T-helper 1 cell (primary cell): ENCODE measurements at regions not wholly inside any gene's neighbourhood (a gene's known extent, or its start where the extent isn't known, plus 50 kb on each side); places are given as distances from the start of the nearest gene placed in this dataset.
"Not testable (repeated sequence)": the region's sequence is repeated elsewhere in the genome, so short reads cannot be mapped to it uniquely, and the experiment has no call there.

Source experiments
- DNase-seq, 5 donors: peaks; one replicate each; pipeline ENCODE4 v3.0.0-alpha.2; 2012 to 2020

DNA sequence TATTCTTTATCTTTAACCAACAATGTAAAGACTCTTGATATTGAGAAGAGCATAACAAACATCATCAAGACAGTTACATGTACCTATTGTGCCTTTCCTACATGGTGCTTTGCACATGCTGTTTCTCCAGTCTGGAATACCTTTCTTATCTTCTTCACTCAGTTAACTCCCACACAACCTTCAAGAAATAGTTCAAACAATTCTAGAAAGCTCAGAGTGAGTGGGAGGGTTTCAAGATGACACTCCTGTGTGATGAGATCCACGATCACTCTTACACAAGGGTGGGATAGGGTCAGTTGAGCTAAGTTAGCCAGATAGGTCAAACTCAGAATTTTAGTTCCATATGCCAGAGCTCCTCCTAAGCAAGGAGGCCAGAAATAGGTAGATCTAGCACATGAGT lies 915.5 kb downstream of the NR2F1-AS1 start:
- no peak for DNase-seq

DNA sequence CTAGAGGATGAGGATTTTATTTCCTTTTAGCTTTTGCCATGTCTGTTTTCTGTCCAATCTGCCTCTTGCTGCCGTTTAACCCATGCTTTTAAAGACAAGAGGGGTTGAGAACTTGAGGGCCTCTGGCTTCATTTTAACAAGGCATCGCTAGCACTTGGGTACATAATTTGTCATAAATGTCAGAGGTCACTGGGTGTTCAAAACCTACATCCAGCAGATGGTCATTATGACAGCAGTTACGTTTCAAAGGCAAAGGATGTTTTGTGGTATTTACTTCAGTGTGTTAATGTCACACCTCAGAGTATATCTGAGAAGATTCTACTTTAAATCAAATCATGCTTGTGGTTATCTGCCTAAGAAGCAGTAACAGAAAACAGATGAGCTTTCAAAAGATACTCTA lies 918.3 kb downstream of the NR2F1-AS1 start:
- DNase-seq: no peak

DNA sequence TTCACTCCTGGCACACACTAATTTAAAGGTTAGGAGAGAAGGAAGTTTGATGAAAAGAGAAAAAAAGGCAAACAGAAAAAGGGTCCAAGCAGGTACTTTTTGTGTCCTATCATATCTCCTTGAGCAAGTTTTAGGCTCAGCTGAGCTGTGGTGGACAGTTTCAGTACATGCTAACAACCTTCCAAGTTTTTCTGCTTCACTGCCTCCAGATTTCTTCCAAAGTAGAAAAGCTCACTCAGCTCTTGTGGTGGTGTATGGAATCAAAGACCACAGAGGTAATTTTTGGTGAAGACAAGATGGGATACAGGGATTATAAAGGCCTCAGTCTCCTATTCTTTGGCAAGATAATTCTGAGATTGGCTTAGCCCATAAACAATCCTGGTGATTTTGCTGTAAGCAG lies 921.8 kb downstream of the NR2F1-AS1 start:
- DNase-seq: no peak

DNA sequence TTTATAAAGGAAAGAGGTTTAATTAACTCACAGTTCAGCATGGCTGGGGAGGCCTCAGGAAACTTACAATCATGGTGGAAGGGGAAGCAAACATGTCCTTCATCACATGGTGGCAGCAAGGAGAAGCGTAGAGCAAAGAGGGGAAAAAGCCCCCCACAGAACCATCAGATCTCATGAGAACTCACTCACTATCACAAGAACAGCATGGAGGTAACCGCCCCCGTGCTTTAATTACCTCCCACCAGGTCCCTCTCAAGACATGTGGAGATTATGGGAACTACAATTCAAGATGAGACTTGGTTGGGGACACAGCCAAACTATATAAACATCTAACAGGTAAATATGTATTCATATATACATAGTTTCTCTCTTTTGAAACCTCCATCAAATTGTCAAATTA lies 926.4 kb downstream of the NR2F1-AS1 start:
- DNase-seq: not testable (repeated sequence)

DNA sequence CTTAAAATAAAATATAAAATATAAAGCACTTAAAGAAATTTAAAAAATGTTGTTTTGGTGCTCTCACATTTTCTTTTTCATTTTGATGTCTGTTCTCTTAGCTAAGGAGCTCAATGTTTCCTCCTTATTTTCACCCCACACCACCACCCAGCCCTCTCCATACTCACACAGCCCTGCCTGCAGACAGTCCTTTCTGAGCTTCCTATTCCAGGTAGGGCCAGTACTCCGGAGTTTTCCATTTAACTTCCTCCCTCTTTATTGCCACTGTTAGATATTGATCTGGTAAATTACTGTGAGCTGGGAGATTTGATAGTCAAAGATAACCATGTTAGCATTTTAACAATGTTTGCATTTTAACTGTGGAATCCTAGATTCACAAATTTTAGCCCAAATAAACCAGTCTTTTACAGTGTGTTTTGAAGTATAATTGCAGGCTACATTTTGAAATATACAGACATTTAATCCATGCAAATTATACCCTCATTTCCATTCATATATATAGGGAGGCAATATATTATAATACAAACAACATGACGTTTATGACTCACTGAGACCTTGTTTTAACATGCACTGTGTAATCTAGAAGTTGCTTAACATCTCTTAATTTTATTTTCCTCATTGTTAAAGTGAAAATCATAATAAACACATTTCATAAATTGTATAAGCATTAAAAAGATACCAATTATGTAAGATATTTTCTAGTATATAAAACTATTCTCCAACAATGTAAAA lies 927.1 kb downstream of the NR2F1-AS1 start:
- no peak for DNase-seq

DNA sequence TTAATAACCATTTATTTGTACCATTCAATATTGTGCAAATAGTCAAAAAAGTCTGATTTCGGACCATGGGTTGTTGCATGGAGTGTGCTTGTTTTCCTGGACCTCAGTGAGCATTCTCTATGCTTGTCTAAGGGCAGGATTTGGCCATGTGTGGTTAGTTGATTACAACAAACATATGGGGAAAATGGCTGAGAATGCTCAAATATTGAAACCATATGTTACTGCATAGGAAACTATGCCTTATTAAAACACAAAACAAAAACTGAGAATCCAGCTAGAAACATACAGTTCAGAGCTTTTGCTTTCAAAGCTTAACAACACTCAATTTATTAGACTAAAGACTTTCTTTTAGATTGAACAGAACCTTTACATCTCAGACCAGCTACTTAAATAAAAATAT lies 928.3 kb downstream of the NR2F1-AS1 start:
- DNase-seq: no peak

DNA sequence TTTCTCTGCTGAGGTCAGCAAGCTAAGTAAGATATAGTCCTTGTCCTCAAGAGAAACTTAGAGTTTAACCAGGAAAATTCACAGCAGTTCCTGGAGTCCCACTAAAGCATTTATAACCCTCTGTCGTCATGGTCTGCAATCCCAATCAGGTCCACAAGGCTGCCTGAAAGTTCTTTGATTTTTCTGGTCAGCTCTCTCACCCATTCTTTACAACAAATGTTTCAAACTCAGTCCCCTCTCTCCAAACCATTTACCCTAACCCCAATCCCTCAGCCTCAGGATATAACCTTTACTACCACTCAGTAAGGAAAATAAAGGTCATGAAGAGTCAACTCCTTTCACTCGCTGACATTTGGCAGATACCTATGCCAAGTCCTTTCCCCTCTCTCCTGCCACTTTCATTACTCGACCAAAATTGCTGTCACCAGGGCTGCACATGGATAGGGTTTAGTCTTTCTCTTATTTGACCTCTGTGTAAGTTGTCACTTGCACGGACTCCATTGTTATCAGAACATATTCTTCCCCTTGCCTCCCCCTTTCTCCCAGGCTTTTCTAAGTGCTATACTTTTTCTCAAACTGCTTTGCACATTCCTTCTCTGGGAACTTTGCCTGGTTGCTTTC lies 936.6 kb downstream of the NR2F1-AS1 start:
- no peak for DNase-seq

DNA sequence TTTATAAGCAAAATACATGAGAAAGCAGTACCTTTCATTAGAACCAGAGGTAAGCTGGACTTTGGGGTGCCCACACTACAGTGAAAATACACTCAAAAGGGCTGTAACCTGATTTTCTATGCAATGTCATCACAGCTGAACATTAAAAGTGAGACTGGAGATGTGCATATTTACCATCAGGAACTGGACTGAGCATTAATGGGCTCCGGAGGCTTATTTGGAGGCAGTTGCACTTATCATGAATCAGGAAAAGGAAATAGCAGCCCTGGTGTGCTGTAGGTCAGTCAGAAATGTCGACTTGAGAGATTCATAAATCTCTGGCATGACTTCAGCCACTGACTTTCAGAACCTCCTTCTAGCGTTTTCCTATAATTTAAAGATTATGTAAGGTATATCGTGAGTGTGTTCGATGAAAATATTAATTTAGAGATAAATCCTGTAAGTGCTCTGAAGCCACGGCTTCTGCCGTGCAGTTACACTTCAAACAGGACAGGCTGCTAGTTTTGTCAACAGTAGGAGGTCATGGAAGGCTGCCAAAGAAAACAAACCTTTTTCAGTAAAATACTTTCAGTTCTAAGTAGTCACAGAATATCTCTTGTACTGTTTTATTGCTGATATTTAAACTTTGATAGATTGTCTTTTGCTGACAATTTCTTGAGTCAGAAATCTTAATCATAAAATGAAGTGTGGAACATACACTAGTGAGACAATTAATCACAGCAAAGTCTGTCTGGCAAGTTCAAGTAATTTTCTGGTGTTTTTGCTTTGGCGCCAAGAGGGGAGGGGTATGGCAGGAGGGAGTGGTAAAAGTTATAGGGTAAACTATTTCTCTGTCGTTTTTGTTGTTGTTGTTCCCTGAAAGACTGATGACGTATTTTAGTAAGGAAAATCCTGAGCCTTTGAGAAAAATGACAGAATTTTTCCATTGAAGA lies 939.7 kb downstream of the NR2F1-AS1 start:
- no peak for DNase-seq

DNA sequence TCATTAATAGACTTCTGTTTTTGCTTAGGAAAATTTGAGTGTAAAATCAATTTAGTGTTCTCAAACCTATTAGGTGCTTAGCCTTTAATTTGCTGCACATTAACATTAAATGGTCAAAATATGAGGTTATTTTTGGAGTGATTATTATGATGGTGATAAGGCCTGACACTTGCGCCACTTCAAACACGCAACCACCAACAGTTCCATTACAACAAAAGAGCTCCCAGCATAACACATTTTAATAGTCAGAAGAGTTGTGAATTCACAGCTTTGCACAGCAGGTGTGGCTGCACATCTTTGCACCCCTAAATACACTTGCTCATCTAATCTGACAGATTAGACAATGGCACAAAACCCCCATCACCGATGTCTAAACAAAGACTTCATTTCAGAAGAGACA lies 940.7 kb downstream of the NR2F1-AS1 start:
- no peak for DNase-seq

DNA sequence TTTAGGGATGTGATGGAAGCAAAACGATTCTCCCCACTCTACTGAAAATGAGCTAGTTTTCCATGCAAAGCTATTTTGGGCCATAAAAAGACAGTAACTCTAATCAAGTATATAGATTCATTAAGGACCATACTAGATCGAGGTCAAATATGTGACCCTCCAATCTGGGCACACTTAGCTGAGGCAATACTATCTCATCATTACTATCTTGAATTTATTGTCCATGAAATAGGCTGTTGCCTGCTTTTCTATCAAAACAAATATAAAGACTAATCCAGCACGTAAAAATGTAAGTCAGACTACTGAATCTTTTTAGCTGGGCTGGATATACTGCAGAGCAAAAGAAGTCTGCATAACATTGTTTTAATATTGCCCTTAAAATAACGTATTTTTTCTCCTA lies 943.1 kb downstream of the NR2F1-AS1 start:
- no peak for DNase-seq

DNA sequence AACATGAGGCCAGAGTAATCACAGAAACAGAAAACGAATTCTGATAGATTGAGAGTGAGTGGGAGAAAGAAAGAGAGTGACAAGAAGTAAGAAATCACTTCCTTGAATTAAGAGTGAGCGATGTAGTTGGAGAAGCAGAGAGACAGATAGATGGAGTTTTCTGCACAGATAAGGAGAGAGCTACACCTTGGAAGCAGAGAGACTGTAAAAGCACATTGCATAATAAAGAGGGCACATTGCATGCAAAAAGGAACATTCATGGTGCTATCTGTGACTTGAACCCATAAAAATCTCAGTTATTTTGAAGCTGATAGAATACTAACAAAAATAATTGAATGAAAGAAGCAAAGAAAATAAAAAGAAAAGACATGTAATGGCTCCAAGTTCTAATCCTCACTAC lies 943.8 kb downstream of the NR2F1-AS1 start:
- DNase-seq: no peak

DNA sequence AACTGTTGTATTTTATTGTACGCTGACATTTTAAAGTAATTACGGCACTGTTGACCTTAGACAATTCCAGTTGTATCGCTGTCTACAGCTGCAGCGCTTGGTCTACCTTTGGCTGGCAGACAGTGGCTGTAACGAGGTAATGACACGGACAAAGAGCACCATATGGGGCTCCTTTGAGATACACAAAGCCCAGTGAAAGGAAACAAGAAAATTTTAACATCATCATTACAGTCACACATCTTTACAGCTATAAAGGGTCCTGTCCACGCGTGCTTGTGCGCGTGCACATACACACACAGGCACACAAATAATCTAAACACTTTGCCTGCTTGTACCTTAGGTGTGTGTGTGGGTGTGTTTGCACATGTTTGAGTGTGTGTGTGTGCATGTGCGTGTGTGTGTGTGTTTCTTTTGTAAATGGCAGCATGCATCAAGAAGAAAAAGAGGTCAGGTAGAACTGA lies 946.0 kb downstream of the NR2F1-AS1 start:
- no peak for DNase-seq

DNA sequence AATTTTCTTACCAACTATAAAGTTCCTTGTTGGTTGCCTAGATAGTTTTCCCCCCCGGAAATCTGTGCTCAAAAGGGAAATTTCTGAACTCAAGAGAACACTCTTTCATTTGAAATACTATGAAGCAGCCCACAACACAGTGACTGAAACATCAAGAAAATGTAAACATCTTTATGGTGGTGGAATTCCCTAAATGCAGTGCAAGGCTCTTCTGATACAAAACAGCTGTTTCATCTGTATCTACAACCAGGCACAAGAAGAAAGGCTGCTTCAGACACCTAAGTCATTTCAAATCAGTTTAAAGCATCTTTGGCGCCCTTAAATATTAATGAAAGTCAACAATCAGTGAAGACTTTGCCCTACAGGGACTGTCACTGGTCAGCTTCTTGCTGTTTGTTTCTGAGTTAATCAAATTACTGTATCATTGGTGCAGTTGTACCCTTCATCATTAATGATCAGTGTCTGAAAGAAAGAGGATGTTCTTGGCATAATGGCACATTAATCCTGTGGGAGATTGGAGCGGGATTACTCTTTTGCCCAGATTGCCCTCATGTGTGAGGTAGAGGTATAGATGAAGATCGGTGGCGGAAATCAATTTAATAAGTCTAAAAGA lies 947.0 kb downstream of the NR2F1-AS1 start:
- no peak for DNase-seq

DNA sequence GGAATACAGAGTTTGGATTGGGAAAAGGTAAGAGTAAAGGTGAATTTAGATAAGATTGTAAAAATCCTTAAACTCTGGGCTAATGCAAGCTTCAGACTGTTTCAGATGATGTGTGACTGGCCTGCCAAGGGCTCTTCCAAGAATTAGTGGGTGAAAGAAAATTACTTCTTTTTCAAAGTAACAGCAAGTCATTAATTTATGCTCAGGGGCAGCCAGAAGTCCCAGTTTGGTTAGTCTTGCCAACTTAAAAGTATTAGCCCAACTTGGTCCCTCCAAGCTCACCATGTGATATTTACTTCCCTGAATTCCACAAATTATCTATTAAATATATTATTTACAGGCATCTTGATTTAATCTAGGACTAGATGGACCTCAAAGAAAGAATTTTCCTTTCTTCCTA lies 947.8 kb downstream of the NR2F1-AS1 start:
- DNase-seq: no peak

DNA sequence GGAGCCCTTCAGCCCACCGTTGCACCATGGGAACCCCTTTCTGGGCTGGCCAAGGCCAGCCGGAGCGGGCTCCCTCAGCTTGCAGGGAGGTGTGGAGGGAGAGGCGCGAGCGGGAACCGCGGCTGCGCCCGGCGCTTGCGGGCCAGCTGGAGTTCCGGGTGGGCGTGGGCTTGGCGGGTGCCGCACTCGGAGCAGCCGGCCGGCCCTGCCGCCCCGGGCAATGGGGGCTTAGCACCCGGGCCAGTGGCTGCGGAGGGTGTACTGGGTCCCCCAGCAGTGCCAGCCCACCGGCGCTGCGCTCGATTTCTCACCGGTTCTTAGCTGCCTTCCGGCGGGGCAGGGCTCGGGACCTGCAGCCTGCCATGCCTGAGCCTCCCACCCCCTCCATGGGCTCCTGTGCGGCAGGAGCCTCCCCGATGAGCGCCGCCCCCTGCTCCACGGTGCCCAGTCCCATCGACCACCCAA lies 949.8 kb downstream of the NR2F1-AS1 start:
- DNase-seq: peak in 2 of 5 donors; percentile 0 to 10

DNA sequence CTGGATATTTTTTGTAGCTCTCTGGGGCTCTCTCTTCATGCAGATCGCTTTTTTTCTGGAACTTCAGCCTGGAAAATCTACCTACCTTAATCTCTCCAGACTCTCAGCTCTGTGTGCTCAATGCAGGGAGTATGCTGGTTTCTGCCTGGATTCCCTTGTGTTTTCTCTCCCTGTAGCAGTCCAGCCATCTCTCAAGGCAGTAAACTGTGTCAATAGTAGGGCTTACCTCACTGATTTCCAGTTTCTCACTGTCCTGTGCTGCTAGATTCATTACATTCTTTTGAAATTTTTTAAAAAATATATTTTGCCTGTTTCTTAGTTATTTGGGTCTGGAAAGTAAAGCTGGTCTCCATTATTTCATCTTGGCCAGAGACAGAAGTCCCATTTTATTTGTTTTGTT lies 951.4 kb downstream of the NR2F1-AS1 start:
- DNase-seq: no peak

DNA sequence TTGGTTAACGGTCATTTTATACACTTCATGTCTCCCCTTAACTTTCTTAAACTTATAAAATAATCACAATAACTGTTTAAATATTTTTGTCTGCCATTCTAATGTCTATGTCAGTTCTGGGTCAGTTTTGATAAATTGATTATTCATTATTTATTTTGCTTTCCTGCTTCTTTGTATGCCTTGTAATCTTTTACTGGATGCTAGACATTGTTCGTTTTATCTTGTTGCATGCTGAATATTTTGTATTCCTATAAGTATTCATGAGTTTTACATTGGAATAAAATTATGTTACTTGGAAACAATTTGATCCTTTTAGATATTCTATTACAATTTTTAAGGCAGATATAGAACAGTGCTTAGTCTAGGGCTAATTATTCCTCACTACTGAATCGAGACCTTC lies 952.0 kb downstream of the NR2F1-AS1 start:
- DNase-seq: no peak

DNA sequence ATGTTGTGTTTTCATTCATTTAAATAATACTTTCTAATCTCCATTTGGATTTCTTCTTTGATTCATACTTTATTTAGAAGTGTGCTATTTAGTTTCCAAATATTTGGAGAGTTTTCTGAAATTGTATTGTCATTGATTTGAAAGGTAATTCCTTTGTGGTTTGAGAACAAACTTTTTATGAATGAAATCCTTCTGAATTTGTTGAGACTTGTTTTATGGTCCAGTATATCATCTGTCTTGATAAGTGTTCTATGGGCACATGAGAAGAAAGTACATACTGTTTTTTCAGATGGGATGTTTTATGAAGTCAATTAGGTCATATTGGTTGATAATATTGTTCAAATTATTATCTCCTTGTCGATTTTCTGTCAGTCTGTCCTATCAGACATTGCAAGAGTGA lies 953.8 kb downstream of the NR2F1-AS1 start:
- no peak for DNase-seq

DNA sequence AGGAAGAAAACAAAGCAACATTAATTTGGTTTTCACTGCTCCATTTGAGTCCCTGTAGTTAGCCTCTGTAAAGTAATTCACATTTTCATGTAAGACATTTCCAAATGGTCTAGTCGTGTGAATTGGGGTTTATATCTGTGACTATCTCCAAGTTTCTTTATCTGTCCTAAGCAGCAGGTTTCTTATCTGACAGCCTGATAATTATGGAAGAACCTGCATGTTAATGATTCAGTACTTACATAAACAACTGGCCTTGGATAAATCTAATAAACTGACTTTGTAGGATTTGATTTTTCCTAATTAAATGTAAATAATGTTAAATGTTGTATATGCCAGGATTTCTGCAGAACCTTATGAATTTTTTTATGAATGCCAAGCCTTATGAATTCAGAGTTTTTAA lies 964.9 kb downstream of the NR2F1-AS1 start:
- no peak for DNase-seq

DNA sequence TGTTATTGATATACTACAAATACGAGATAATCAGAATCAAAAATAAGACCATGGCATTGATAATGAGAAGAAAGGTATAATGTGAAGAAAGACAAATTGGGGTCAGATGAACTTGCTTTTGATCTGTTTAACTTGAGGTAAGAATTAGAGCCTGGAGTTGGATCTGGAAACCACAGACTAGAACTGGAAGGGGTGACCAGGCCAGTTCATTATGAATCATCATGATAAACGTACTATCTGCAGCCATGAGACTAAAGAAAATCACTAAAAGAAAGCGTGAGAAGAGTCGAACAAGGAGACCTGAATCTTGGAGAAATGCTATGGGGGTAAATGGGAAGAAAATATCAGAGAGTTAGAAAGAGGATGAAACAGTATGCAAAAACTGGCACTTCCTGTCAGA lies 967.5 kb downstream of the NR2F1-AS1 start:
- no peak for DNase-seq

DNA sequence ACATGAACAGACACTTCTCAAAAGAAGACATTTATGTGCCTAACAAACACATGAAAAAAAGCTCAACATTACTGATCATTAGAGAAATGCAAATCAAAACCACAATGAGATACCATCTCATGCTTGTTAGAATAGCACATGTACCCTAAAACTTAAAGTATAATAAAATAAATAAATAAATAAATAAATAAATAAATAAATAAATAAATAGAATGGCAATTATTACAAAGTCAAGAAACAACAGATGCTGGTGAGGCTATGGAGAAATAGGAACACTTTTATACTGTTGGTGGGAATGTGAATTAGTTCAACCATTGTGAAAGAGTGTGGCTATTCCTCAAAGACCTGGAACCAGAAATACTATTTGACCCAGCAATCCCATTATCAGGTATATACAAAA lies 970.6 kb downstream of the NR2F1-AS1 start:
- DNase-seq: not testable (repeated sequence)

DNA sequence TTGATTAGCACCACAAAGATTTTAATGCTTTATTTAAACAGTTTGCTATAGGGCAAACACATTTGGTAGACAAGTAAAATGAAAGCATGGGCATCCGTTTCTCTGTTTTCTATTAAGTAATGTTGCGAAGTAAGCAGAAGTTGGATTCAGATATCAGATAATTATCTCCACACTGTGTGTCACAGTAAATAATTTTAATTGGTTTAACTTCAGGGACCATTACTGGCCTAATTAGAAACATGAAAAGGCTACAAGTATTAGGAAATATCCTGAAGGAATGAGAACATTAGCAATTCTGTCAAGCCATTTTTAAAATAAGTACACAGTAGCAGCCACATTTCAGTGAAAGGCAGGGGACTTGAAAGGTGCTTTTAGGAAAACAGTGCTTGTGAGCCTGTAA lies 975.4 kb downstream of the NR2F1-AS1 start:
- no peak for DNase-seq

DNA sequence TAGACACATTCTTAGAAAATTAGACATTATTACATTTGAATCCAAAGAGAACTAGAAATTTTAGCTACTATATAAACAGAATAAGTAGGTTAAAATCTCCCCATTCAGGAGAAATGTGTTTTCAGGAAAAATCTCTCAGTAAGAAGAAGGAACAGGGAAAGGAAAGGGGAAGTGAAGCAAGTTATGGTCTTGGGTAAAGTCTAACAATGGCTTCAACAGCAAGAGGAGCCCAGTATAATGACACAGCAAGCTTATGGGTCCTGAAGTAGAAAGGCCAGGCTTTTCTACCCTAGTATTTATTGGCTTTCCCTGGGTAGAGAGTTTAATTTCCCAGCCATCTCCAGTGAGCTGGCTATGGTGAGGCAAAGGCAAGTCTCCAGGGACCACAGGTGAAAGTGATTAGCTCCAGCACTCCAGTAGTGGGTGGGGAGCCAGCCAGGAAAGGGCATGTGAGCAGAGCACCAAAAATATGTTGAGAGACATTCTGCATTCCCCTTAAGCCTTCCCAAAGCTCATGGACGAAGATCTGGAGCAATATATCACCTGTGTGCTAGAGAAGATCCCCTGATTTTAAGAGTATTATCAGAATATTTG lies 981.7 kb downstream of the NR2F1-AS1 start:
- no peak for DNase-seq
